Endothelial cell of umbilical vein (primary cell): ENCODE measurements at regions not wholly inside any gene's neighbourhood (a gene's known extent, or its start where the extent isn't known, plus 50 kb on each side); places are given as distances from the start of the nearest gene placed in this dataset.

ENCODE experiments used
- BruUV-seq: library from RNA; stranded (reverse); fragments of 400-500 nt; replicated peaks from 2 replicates; lab custom pipeline; 2021; lab: Mats Ljungman, UMichigan
- CTCF ChIA-PET: fragments of 300-600, 350-600 bp; sonication (Branson Sonifier 250); formaldehyde crosslinking; loops from one replicate; lab custom pipeline; 2021; ENCODE audit warnings: antibody characterized with exemption, inconsistent platforms; lab: Charles Lee
- POLR2A ChIA-PET: fragments of 300-600, 350-600 bp; sonication (Branson Sonifier 250); formaldehyde crosslinking; loops from one replicate; lab custom pipeline; 2021; ENCODE audit warnings: antibody characterized with exemption, inconsistent platforms; lab: Charles Lee
- DNase-seq: peaks from one replicate; pipeline ENCODE4 v3.0.0-alpha.2; 2011; ENCODE audit warnings: low read depth, low spot score
- FAIRE-seq: peaks from 2 replicates; lab custom pipeline; 2011; peaks lifted over from hg19 to GRCh38; lab: Jason Lieb, UNC
- H2AFZ ChIP-seq: 2 replicates; pipeline ENCODE4 v1.6.0; 2012; ENCODE audit warnings: low read depth, low read length, control low read depth, inconsistent platforms
- H3K27ac ChIP-seq: 2 replicates; pipeline ENCODE4 v1.5.1; 2011; ENCODE audit warnings: low read depth, mild to moderate bottlenecking, control low read depth, low read length, moderate library complexity; ENCODE audit not compliant: insufficient read depth
- H3K27me3 ChIP-seq, 2 experiments: 2 replicates each; pipeline versions ENCODE4 v1.6.0 to v1.6.1; 2011; ENCODE audit warnings: low read length in 2 of 2, mixed read lengths in 1 of 2; ENCODE audit not compliant: control insufficient read depth in 2 of 2, insufficient read depth in 2 of 2
- H3K36me3 ChIP-seq, 2 experiments: 2 replicates in 1 of 2; 3 replicates in 1 of 2; pipeline ENCODE4 v1.5.1; 2011; ENCODE audit warnings: low read length in 2 of 2, mild to moderate bottlenecking in 1 of 2, moderate library complexity in 1 of 2; ENCODE audit not compliant: control insufficient read depth in 2 of 2, insufficient read depth in 2 of 2; ENCODE audit errors: extremely low read depth in 1 of 2
- H3K4me1 ChIP-seq: 3 replicates; pipeline ENCODE4 v1.5.1; 2011; ENCODE audit warnings: mild to moderate bottlenecking, low read length; ENCODE audit not compliant: control insufficient read depth, insufficient read depth; ENCODE audit errors: extremely low read depth
- H3K4me2 ChIP-seq: 2 replicates; pipeline ENCODE4 v1.6.1; 2011; ENCODE audit warnings: low read length, control low read depth, mixed read lengths; ENCODE audit not compliant: insufficient read depth
- H3K4me3 ChIP-seq, 3 experiments: fragments of 200-600 bp in 1 of 3; sonication (generic), shearing (Covaris generic) in 1 of 3; replicated peaks in 1 of 3; 2 replicates each; pipeline ENCODE4 v1.5.1; 2011 to 2016; ENCODE audit warnings: control low read depth in 3 of 3, low read length in 3 of 3, mild to moderate bottlenecking in 2 of 3, inconsistent platforms in 1 of 3, low read depth in 1 of 3, moderate library complexity in 1 of 3; ENCODE audit not compliant: insufficient read depth in 1 of 3
- H3K79me2 ChIP-seq: 2 replicates; pipeline ENCODE4 v1.6.0; 2012; ENCODE audit warnings: low read length, inconsistent platforms; ENCODE audit not compliant: control insufficient read depth, insufficient read depth
- H3K9ac ChIP-seq: replicated peaks from 2 replicates; pipeline ENCODE3; 2011; ENCODE audit warnings: low read length, control low read depth; ENCODE audit not compliant: insufficient read depth; ENCODE audit errors: extremely low read depth
- H3K9me1 ChIP-seq: replicated peaks from 3 replicates; pipeline ENCODE4 v1.6.0; 2011; ENCODE audit warnings: mild to moderate bottlenecking, low read length; ENCODE audit not compliant: control insufficient read depth, insufficient read depth; ENCODE audit errors: extremely low read depth
- H3K9me3 ChIP-seq: replicated peaks from 2 replicates; pipeline ENCODE4 v1.5.1; 2012; ENCODE audit warnings: low read length, inconsistent platforms; ENCODE audit not compliant: control insufficient read depth, insufficient read depth
- H4K20me1 ChIP-seq: replicated peaks from 2 replicates; pipeline ENCODE3; 2011; ENCODE audit warnings: mild to moderate bottlenecking, low read length; ENCODE audit not compliant: control insufficient read depth, insufficient read depth; ENCODE audit errors: extremely low read depth
- EZH2 ChIP-seq: IDR thresholded peaks from 2 replicates; pipeline ENCODE4 v1.6.1; 2012; ENCODE audit warnings: borderline replicate concordance, low read depth, mild to moderate bottlenecking, moderate library complexity, low read length, inconsistent platforms; ENCODE audit not compliant: severe bottlenecking
- FOS ChIP-seq: IDR thresholded peaks from 2 replicates; pipeline ENCODE4 v1.6.1; 2011; ENCODE audit warnings: mild to moderate bottlenecking, low read length, moderate library complexity, borderline replicate concordance; ENCODE audit not compliant: insufficient read depth
- GATA2 ChIP-seq: IDR thresholded peaks from 2 replicates; pipeline ENCODE4 v1.7.0; 2011; ENCODE audit warnings: low read depth, mild to moderate bottlenecking, moderate library complexity, mixed read lengths, low read length; ENCODE audit not compliant: insufficient read length, insufficient read depth
- JUN ChIP-seq: IDR thresholded peaks from 2 replicates; pipeline ENCODE4 v1.6.1; 2011; ENCODE audit warnings: borderline replicate concordance, low read depth; ENCODE audit not compliant: insufficient read length, insufficient read depth
- MYC ChIP-seq: IDR thresholded peaks from one replicate; pipeline ENCODE4 v1.6.1; 2011; ENCODE audit warnings: mild to moderate bottlenecking, low read depth, low read length
- POLR2A ChIP-seq: IDR thresholded peaks from 2 replicates; pipeline ENCODE4 v1.6.1; 2012; ENCODE audit warnings: low read depth, mild to moderate bottlenecking, control low read depth, low read length
- POLR2AphosphoS5 ChIP-seq: IDR thresholded peaks from 2 replicates; pipeline ENCODE4 v1.6.1; 2012; ENCODE audit warnings: low read depth, mild to moderate bottlenecking, control low read depth, low read length, moderate library complexity; ENCODE audit not compliant: insufficient read depth
- dilution Hi-C: fragments of 300-500 bp; cut with MboI; formaldehyde crosslinking; loops from one replicate; pipeline ENCODE4 v1.15.0; 2019; ENCODE audit warnings: low sequenced_read_pairs; ENCODE audit not compliant: extremely low pct_ligation_motif_present
- intact Hi-C: fragments of 100-400 bp; cut with micrococcal nuclease; formaldehyde crosslinking; loops from one replicate; pipeline ENCODE4 v1.10.0; 2022
- TF ChIP-seq, protein P1 (sequence below), 2 donors: IDR thresholded peaks; 1 replicate in 1 of 2; 2 replicates in 1 of 2; pipeline ENCODE4 v1.5.1; 2011; ENCODE audit warnings: low read length in 2 of 2, mild to moderate bottlenecking in 2 of 2, moderate library complexity in 2 of 2, control low read depth in 1 of 2, inconsistent platforms in 1 of 2, low read depth in 1 of 2; ENCODE audit not compliant: insufficient read depth in 1 of 2; ENCODE audit errors: extremely low read depth in 1 of 2
- TF ChIP-seq, protein P2 (sequence below): IDR thresholded peaks from 2 replicates; pipeline ENCODE4 v1.6.1; 2011; ENCODE audit not compliant: insufficient read depth, insufficient read length

DNA sequence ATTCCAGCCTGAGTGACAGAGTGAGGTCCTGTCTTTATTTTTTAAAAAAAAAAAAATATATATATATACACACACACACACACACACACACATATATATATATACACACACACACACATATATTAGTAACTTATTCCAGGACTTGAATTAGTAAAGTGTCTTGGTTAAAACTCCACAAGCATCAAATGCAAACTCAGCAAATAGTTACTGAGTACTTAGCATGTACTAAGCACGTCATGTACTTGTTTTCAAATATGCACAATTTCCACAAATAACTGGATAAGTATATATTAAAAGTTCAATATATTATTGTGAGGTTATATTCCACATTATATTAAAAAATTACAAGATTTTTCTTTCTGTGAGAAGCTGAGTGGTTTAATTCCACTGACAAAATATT lies 304.7 kb downstream of the ZEB2 start:
- BruUV-seq, result no TSS peak
- Histone ChIP-seq H3K4me1 (no peaks in the 10 kb centered on the region), H4K20me1 (no peaks in the 10 kb centered on the region), H3K9me3 (no peaks in the 10 kb centered on the region), H3K79me2 (no peaks in the 10 kb centered on the region), H3K9ac (no peak overlapping the region), H3K27ac (no peak overlapping the region), H3K4me3 (no peak overlapping the region), H3K9me1 (no peaks in the 10 kb centered on the region), H3K4me2 (no peak overlapping the region), H3K27me3 (no peaks in the 10 kb centered on the region), H3K36me3 (no peaks in the 10 kb centered on the region), H2AFZ (no peak overlapping the region)
- CTCF ChIA-PET, result no interaction called here
- dilution Hi-C loops (no loop called here), intact Hi-C loops (no loop called here)
- DNase-seq (no peak), FAIRE-seq (no peak)
- no peak for TF ChIP-seq EZH2
- no peak for TF ChIP-seq FOS
- no peak for TF ChIP-seq POLR2AphosphoS5
- TF ChIP-seq GATA2, result no peak
- TF ChIP-seq MYC, result no peak
- TF ChIP-seq, protein P1, sequence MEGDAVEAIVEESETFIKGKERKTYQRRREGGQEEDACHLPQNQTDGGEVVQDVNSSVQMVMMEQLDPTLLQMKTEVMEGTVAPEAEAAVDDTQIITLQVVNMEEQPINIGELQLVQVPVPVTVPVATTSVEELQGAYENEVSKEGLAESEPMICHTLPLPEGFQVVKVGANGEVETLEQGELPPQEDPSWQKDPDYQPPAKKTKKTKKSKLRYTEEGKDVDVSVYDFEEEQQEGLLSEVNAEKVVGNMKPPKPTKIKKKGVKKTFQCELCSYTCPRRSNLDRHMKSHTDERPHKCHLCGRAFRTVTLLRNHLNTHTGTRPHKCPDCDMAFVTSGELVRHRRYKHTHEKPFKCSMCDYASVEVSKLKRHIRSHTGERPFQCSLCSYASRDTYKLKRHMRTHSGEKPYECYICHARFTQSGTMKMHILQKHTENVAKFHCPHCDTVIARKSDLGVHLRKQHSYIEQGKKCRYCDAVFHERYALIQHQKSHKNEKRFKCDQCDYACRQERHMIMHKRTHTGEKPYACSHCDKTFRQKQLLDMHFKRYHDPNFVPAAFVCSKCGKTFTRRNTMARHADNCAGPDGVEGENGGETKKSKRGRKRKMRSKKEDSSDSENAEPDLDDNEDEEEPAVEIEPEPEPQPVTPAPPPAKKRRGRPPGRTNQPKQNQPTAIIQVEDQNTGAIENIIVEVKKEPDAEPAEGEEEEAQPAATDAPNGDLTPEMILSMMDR (IDR thresholded peaks at IDR 0.05; ENCODE audit: extremely low read depth in 1 of 2, insufficient read depth in 1 of 2, low read depth in 1 of 2, low read length in 2 of 2), result no peak
- no peak for TF ChIP-seq POLR2A
- no peak for TF ChIP-seq JUN
- TF ChIP-seq, protein P2, sequence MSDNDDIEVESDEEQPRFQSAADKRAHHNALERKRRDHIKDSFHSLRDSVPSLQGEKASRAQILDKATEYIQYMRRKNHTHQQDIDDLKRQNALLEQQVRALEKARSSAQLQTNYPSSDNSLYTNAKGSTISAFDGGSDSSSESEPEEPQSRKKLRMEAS, result no peak
- POLR2A ChIA-PET, result no interaction called here
